ENCODE measurements at regions not wholly inside any gene's neighbourhood (a gene's known extent, or its start where the extent isn't known, plus 50 kb on each side); places are given as distances from the start of the nearest gene placed in this dataset.
"Not testable (repeated sequence)": the region's sequence is repeated elsewhere in the genome, so short reads cannot be mapped to it uniquely, and the experiment has no call there.

- H3K4me3 ChIP-seq: no peak overlapping the region
- H4K20me1 ChIP-seq: no peaks in the 10 kb centered on the region
- peaks cover 5% of the 10 kb centered on the region; the same call in 1 of the 2 replicates for H3K9me3 ChIP-seq
- no peaks in the 10 kb centered on the region for H3K4me1 ChIP-seq
- no peak overlapping the region for H3K4me2 ChIP-seq
- H3K27ac ChIP-seq: no peak overlapping the region
- no peak for TF ChIP-seq Cebpa-rat (IDR thresholded peaks at IDR 0.05)
- H3K9ac ChIP-seq: no peak overlapping the region
- H3K27me3 ChIP-seq: no peaks in the 10 kb centered on the region
- H3K36me3 ChIP-seq: no peaks in the 10 kb centered on the region
Measured at GRCh38 chr7:85927226-85927625, 716.5 kb upstream of the GRM3 start.

GRCh38 chr7:85924062-85924461 lies 719.6 kb upstream of the GRM3 start:
- no peak overlapping the region for H3K4me2 ChIP-seq
- H3K27me3 ChIP-seq: no peaks in the 10 kb centered on the region
- TF ChIP-seq Cebpa-rat (IDR thresholded peaks at IDR 0.05): no peak
- H3K27ac ChIP-seq: no peak overlapping the region
- no peaks in the 10 kb centered on the region for H3K36me3 ChIP-seq
- H3K9me3 ChIP-seq: no peaks in the 10 kb centered on the region
- H3K4me1 ChIP-seq: no peaks in the 10 kb centered on the region
- no peaks in the 10 kb centered on the region for H4K20me1 ChIP-seq
- H3K4me3 ChIP-seq: no peak overlapping the region
- no peak overlapping the region for H3K9ac ChIP-seq

GRCh38 chr7:85916016-85916415 lies 727.7 kb upstream of the GRM3 start:
- Histone ChIP-seq H3K4me1 (no peaks in the 10 kb centered on the region), H3K4me3 (no peak overlapping the region), H3K27ac (no peak overlapping the region), H3K27me3 (no peaks in the 10 kb centered on the region), H3K9me3 (no peaks in the 10 kb centered on the region), H3K9ac (no peak overlapping the region), H3K36me3 (no peaks in the 10 kb centered on the region), H3K4me2 (no peak overlapping the region), H4K20me1 (no peaks in the 10 kb centered on the region)
- no peak for TF ChIP-seq Cebpa-rat (IDR thresholded peaks at IDR 0.05)

- H3K9me3 ChIP-seq: no peaks in the 10 kb centered on the region
Measured at GRCh38 chr7:85914437-85914836, 727.6 kb upstream of the SEMA3D start.

GRCh38 chr7:85908051-85908450 lies 721.2 kb upstream of the SEMA3D start:
- no peaks in the 10 kb centered on the region for H4K20me1 ChIP-seq
- no peak overlapping the region for H3K4me3 ChIP-seq
- no peak overlapping the region for H3K9ac ChIP-seq
- no peaks in the 10 kb centered on the region for H3K9me3 ChIP-seq
- no peaks in the 10 kb centered on the region for H3K27me3 ChIP-seq
- no peaks in the 10 kb centered on the region for H3K4me1 ChIP-seq
- H3K36me3 ChIP-seq: no peaks in the 10 kb centered on the region
- H3K27ac ChIP-seq: no peak overlapping the region
- TF ChIP-seq Cebpa-rat (IDR thresholded peaks at IDR 0.05): no peak
- H3K4me2 ChIP-seq: no peak overlapping the region

More at GRCh38 chr7:85914437-85914836, 727.6 kb upstream of the SEMA3D start:
- TF ChIP-seq Cebpa-rat (IDR thresholded peaks at IDR 0.05): no peak
- Histone ChIP-seq H3K9ac (no peak overlapping the region), H3K4me3 (no peak overlapping the region), H3K27me3 (no peaks in the 10 kb centered on the region), H3K4me2 (no peak overlapping the region), H3K4me1 (no peaks in the 10 kb centered on the region), H3K27ac (no peak overlapping the region), H3K36me3 (no peaks in the 10 kb centered on the region), H4K20me1 (no peaks in the 10 kb centered on the region)

GRCh38 chr7:85897967-85898366 lies 711.1 kb upstream of the SEMA3D start:
- H3K36me3 ChIP-seq: no peaks in the 10 kb centered on the region
- no peak overlapping the region for H3K4me3 ChIP-seq
- no peaks in the 10 kb centered on the region for H3K4me1 ChIP-seq
- no peak for TF ChIP-seq Cebpa-rat (IDR thresholded peaks at IDR 0.05)
- H3K27me3 ChIP-seq: no peaks in the 10 kb centered on the region
- H4K20me1 ChIP-seq: no peaks in the 10 kb centered on the region
- no peak overlapping the region for H3K9ac ChIP-seq
- H3K4me2 ChIP-seq: no peak overlapping the region
- H3K9me3 ChIP-seq: no peaks in the 10 kb centered on the region
- H3K27ac ChIP-seq: no peak overlapping the region

GRCh38 chr7:85896531-85896930 lies 709.7 kb upstream of the SEMA3D start:
- Histone ChIP-seq H3K9ac (no peak overlapping the region), H3K27ac (no peak overlapping the region), H3K36me3 (no peaks in the 10 kb centered on the region), H3K4me2 (no peak overlapping the region), H4K20me1 (no peaks in the 10 kb centered on the region), H3K4me1 (no peaks in the 10 kb centered on the region), H3K9me3 (no peaks in the 10 kb centered on the region), H3K4me3 (no peak overlapping the region), H3K27me3 (no peaks in the 10 kb centered on the region)
- no peak for TF ChIP-seq Cebpa-rat (IDR thresholded peaks at IDR 0.05)

GRCh38 chr7:85895835-85896234 lies 709.0 kb upstream of the SEMA3D start:
- TF ChIP-seq Cebpa-rat (IDR thresholded peaks at IDR 0.05): no peak
- no peaks in the 10 kb centered on the region for H3K36me3 ChIP-seq
- H3K4me2 ChIP-seq: no peak overlapping the region

GRCh38 chr7:85891900-85892299 lies 705.0 kb upstream of the SEMA3D start:
- not testable (repeated sequence) for H3K4me1 ChIP-seq, H3K27me3 ChIP-seq, H3K27ac ChIP-seq, H3K9ac ChIP-seq, H3K4me2 ChIP-seq, H3K4me3 ChIP-seq, H4K20me1 ChIP-seq, H3K36me3 ChIP-seq, H3K9me3 ChIP-seq

More at GRCh38 chr7:85895835-85896234, 709.0 kb upstream of the SEMA3D start:
- H4K20me1 ChIP-seq: no peaks in the 10 kb centered on the region
- H3K27me3 ChIP-seq: no peaks in the 10 kb centered on the region
- no peak overlapping the region for H3K27ac ChIP-seq
- no peaks in the 10 kb centered on the region for H3K4me1 ChIP-seq
- H3K9me3 ChIP-seq: no peaks in the 10 kb centered on the region
- H3K9ac ChIP-seq: no peak overlapping the region
- no peak overlapping the region for H3K4me3 ChIP-seq

GRCh38 chr7:85890244-85890811 lies 703.5 kb upstream of the SEMA3D start:
- Histone ChIP-seq H3K9me3 (no peaks in the 10 kb centered on the region), H3K27me3 (no peaks in the 10 kb centered on the region), H3K36me3 (no peaks in the 10 kb centered on the region), H4K20me1 (no peaks in the 10 kb centered on the region), H3K4me3 (no peak overlapping the region), H3K27ac (no peak overlapping the region), H3K4me1 (no peaks in the 10 kb centered on the region), H3K4me2 (no peak overlapping the region), H3K9ac (no peak overlapping the region)
- no peak for TF ChIP-seq Cebpa-rat (IDR thresholded peaks at IDR 0.05)

- no peaks in the 10 kb centered on the region for H3K36me3 ChIP-seq
- no peaks in the 10 kb centered on the region for H4K20me1 ChIP-seq
Measured at GRCh38 chr7:85887133-85887532, 700.3 kb upstream of the SEMA3D start.

More at GRCh38 chr7:85887133-85887532, 700.3 kb upstream of the SEMA3D start:
- H3K27ac ChIP-seq: no peak overlapping the region
- H3K4me3 ChIP-seq: no peak overlapping the region
- no peak for TF ChIP-seq Cebpa-rat (IDR thresholded peaks at IDR 0.05)
- H3K9ac ChIP-seq: no peak overlapping the region
- no peaks in the 10 kb centered on the region for H3K9me3 ChIP-seq
- no peak overlapping the region for H3K4me2 ChIP-seq
- H3K27me3 ChIP-seq: no peaks in the 10 kb centered on the region
- no peaks in the 10 kb centered on the region for H3K4me1 ChIP-seq

Data from BLaER1 (cell line).